NB4 (cell line): ENCODE measurements at regions not wholly inside any gene's neighbourhood (a gene's known extent, or its start where the extent isn't known, plus 50 kb on each side); places are given as distances from the start of the nearest gene placed in this dataset.

Experiments used
- CTCF ChIP-seq: IDR thresholded peaks from one replicate; pipeline ENCODE4 v1.5.1; 2012; ENCODE audit warnings: low read depth, low read length
- MYC ChIP-seq: IDR thresholded peaks from 2 replicates; pipeline ENCODE4 v1.6.1; 2011; ENCODE audit warnings: low read depth, low read length
- POLR2A ChIP-seq: IDR thresholded peaks from 2 replicates; pipeline ENCODE4 v1.6.1; 2011; ENCODE audit warnings: mild to moderate bottlenecking; ENCODE audit not compliant: insufficient read length; ENCODE audit errors: extremely low read depth

- TF ChIP-seq POLR2A (no peak), CTCF (no peak), MYC (no peak)
Measured at GRCh38 chr9:81790166-81790565, 100.8 kb upstream of the TLE1 start.
